ENCODE measurements at regions not wholly inside any gene's neighbourhood (a gene's known extent, or its start where the extent isn't known, plus 50 kb on each side); places are given as distances from the start of the nearest gene placed in this dataset.

DNA sequence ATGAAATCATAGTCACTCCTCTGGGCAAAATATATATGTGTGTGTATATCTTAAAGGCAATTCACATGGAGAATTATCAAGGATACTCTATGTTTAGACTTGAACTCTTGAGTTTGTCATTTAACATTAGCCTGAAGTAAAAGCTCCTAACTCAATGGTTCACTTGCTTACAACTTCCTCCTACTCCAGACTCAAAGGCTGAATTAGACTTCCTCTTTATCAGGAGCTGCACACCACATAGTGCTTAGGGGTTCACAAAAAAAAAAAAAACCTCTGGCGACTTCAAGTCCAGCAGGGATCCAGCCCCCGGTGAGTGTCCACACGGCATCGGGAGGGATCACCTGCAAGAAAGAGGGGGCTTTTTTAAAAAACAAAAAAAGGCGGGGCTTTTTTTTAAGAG lies 68.2 kb upstream of the LSM14A start:
- no peak overlapping the region for H3K27ac ChIP-seq
- intact Hi-C loops (cut with DNase I) = no loop called here
- WGBS, 2 donors = 61 to 64% methylated on average over 5 of the region's 5 CpGs
- no peaks in the 10 kb centered on the region for H3K36me3 ChIP-seq
- DNase-seq (no peak), ATAC-seq (no peak)
- no peaks in the 10 kb centered on the region for H3K4me1 ChIP-seq
- TF ChIP-seq, protein P1, sequence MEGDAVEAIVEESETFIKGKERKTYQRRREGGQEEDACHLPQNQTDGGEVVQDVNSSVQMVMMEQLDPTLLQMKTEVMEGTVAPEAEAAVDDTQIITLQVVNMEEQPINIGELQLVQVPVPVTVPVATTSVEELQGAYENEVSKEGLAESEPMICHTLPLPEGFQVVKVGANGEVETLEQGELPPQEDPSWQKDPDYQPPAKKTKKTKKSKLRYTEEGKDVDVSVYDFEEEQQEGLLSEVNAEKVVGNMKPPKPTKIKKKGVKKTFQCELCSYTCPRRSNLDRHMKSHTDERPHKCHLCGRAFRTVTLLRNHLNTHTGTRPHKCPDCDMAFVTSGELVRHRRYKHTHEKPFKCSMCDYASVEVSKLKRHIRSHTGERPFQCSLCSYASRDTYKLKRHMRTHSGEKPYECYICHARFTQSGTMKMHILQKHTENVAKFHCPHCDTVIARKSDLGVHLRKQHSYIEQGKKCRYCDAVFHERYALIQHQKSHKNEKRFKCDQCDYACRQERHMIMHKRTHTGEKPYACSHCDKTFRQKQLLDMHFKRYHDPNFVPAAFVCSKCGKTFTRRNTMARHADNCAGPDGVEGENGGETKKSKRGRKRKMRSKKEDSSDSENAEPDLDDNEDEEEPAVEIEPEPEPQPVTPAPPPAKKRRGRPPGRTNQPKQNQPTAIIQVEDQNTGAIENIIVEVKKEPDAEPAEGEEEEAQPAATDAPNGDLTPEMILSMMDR (IDR thresholded peaks at IDR 0.05) = no peak
- no peaks in the 10 kb centered on the region for H3K9me3 ChIP-seq
- peaks cover 0 to 31% (median 2%) of the 10 kb centered on the region in 7 donors for H3K27me3 ChIP-seq
- no peak overlapping the region for H3K4me3 ChIP-seq

GRCh38 chr19:34104557-34104956 lies 67.7 kb upstream of the LSM14A start:
- no peak for DNase-seq
- H3K9me3 ChIP-seq = no peaks in the 10 kb centered on the region
- ATAC-seq = no peak
- no peaks in the 10 kb centered on the region for H3K36me3 ChIP-seq
- no peaks in the 10 kb centered on the region for H3K4me1 ChIP-seq
- no peak overlapping the region for H3K27ac ChIP-seq
- TF ChIP-seq, protein P1 (IDR thresholded peaks at IDR 0.05) = no peak
- H3K27me3 ChIP-seq = peaks cover 0 to 31% (median 0%) of the 10 kb centered on the region in 7 donors
- H3K4me3 ChIP-seq = no peak overlapping the region
- WGBS, 2 donors = 38 to 42% methylated on average over 5 of the region's 5 CpGs
- intact Hi-C loops (cut with DNase I) = no loop called here

- 39 to 43% methylated on average over 3 of the region's 3 CpGs for WGBS, 2 donors
- Histone ChIP-seq H3K9me3 (no peaks in the 10 kb centered on the region), H3K4me1 (no peaks in the 10 kb centered on the region), H3K27ac (no peak overlapping the region), H3K27me3 (peaks cover 0 to 37% (median 8%) of the 10 kb centered on the region in 7 donors), H3K4me3 (no peak overlapping the region), H3K36me3 (no peaks in the 10 kb centered on the region)
- ATAC-seq = no peak
- no peak for DNase-seq
- intact Hi-C loops (cut with DNase I) = no loop called here
- TF ChIP-seq, protein P1 (IDR thresholded peaks at IDR 0.05) = no peak
Observed at GRCh38 chr19:34109596-34109995, 62.7 kb upstream of the LSM14A start.

DNA sequence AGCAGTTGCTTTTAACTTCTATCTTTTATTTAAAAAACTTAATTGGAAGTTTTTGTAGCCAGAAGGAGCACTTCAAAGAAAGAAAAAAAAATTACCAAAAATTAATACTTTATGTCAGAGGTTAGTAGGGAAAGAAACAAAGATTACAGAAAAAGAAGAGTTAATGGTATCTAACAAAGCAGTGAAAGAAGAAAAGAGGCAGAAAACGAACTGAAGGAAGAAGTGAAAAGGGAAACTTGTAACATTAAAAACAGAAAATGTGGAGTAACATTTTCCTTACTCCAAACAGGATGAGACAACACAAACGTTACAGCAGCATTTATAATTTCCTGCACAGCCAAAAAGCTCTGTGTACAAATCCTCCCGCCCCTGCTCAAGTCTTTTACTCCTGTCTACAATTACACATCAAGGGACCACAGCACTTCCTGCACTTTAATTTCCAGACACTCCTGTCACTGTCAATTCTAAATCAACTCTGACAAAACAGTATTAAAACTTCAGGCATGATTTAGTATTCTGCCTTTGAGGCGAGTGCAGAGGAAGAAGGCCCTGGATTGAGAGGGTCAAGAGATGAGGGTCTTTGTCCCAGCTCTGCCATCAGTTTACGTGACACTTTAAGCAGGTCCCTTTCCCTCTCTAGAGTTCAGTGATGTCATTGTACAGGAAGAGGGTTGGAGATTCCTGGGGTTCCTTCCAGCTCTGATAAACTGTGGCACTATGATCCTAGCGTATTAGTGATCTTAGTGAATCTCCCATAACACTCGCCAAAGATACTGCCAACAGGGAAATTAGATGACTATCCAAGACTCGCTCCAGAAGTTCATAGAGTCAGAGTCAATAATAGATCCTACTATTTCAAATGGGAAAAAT lies 53.2 kb upstream of the LSM14A start:
- H3K4me1 ChIP-seq = no peaks in the 10 kb centered on the region
- ATAC-seq = no peak
- H3K27ac ChIP-seq = peak overlapping the region in 1 of 10 donors; percentile 3
- TF ChIP-seq, protein P1 (IDR thresholded peaks at IDR 0.05) = no peak
- H3K4me3 ChIP-seq = no peak overlapping the region
- 42 to 50% methylated on average over 8 of the region's 8 CpGs for WGBS, 2 donors
- DNase-seq = no peak
- H3K9me3 ChIP-seq = no peaks in the 10 kb centered on the region
- H3K36me3 ChIP-seq = no peaks in the 10 kb centered on the region
- peaks cover 0 to 36% (median 8%) of the 10 kb centered on the region in 7 donors for H3K27me3 ChIP-seq
- intact Hi-C loops (cut with DNase I) = no loop called here
